ENCODE measurements at regions not wholly inside any gene's neighbourhood (a gene's known extent, or its start where the extent isn't known, plus 50 kb on each side); places are given as distances from the start of the nearest gene placed in this dataset.
"Not testable (repeated sequence)": the region's sequence is repeated elsewhere in the genome, so short reads cannot be mapped to it uniquely, and the experiment has no call there.

DNA sequence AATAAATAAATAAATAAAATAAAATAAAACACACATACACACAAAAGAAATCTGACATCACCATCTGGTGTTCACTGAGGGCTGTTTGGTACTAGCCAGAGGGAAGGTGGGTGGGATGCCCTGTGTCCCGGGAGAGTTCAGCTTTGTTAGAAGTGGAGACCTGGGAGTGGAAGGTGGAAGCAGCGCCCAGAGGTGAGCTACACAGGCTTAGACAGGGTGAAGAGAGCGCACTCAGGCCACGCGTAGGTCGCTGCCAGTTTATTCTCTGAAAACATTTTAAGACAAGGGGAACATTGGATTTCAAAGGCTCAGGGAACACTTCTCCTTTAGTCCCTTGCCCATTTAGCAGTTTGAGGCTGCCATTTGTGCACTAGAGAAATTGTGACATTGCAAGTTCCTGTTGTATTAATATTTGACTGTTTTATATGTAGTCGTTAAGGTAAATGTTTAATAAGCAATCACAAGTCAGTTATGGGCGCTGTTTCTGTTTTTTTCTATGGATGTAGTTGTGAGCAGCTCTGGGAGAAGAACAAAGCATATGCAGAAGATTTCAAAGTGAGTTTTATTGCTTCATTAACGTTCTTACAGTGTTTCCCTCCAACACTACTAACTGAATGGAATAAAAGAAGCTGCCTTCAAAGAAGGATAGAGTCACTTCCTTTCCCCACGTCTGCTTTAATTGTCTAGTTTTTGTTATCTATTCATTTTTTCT, 405.5 kb upstream of the NR3C2 start:
- no peak overlapping the region for H3K4me3 ChIP-seq (ENCODE audit: low read depth, low read length)

DNA sequence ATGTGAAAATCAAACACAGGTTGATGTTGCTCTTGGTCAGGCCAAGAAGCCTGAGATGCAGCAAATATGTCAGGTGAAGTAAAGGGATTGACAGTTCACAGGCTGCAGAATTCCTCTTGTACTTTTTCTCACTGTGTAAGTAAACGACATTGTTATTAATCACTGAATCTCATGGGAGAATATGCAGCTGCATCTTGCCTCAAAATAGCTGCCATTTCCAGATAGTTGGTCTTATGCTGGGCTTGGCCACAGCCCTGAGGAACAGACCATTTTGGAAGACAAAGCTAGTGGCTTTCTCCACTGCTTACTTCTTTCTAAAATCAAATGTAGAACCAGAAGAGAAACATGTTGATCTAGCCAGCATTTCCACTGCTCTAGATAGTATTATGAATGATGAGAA, 403.4 kb upstream of the NR3C2 start:
- Histone ChIP-seq H3K9me3 (ENCODE audit: severe bottlenecking) (no peaks in the 10 kb centered on the region), H3K27me3 (ENCODE audit: insufficient read depth, low read depth, severe bottlenecking) (no peaks in the 10 kb centered on the region), H3K36me3 (no peaks in the 10 kb centered on the region), H3K4me3 (ENCODE audit: low read depth, low read length) (no peak overlapping the region), H3K27ac (no peak overlapping the region)
- TF ChIP-seq, protein P1, sequence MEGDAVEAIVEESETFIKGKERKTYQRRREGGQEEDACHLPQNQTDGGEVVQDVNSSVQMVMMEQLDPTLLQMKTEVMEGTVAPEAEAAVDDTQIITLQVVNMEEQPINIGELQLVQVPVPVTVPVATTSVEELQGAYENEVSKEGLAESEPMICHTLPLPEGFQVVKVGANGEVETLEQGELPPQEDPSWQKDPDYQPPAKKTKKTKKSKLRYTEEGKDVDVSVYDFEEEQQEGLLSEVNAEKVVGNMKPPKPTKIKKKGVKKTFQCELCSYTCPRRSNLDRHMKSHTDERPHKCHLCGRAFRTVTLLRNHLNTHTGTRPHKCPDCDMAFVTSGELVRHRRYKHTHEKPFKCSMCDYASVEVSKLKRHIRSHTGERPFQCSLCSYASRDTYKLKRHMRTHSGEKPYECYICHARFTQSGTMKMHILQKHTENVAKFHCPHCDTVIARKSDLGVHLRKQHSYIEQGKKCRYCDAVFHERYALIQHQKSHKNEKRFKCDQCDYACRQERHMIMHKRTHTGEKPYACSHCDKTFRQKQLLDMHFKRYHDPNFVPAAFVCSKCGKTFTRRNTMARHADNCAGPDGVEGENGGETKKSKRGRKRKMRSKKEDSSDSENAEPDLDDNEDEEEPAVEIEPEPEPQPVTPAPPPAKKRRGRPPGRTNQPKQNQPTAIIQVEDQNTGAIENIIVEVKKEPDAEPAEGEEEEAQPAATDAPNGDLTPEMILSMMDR (IDR thresholded peaks at IDR 0.05; ENCODE audit: low read depth, low read length), result no peak
- DNase-seq, result no peak

More for the DNA sequence above, 405.5 kb upstream of the NR3C2 start:
- TF ChIP-seq, protein P1 (IDR thresholded peaks at IDR 0.05; ENCODE audit: low read depth, low read length), result no peak
- Histone ChIP-seq H3K27ac (no peak overlapping the region), H3K27me3 (ENCODE audit: insufficient read depth, low read depth, severe bottlenecking) (no peaks in the 10 kb centered on the region), H3K9me3 (ENCODE audit: severe bottlenecking) (no peaks in the 10 kb centered on the region), H3K36me3 (no peaks in the 10 kb centered on the region)
- DNase-seq, result no peak

DNA sequence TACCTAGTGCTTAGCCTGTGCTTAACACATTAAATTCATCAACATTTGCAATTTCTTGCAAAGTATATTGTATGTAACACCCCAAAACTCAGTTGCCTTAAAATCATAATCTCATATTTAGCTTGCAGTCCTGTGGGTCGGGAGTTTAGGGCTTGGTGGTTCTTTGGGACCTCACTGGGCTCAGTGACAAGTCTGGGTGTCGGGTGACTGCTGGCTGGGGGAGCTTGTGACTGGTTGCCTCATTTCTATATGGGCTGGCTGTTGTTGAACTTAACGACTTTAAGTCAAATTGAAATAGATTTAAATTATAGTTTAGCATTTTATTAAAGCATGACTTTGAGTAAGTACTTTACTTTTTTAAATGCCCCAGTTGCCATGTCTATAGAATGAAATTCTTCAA, 401.4 kb upstream of the NR3C2 start:
- H3K27me3 ChIP-seq (ENCODE audit: insufficient read depth, low read depth, severe bottlenecking), result no peaks in the 10 kb centered on the region
- no peaks in the 10 kb centered on the region for H3K9me3 ChIP-seq (ENCODE audit: severe bottlenecking)
- DNase-seq, result no peak
- TF ChIP-seq, protein P1 (IDR thresholded peaks at IDR 0.05; ENCODE audit: low read depth, low read length), result no peak
- no peaks in the 10 kb centered on the region for H3K36me3 ChIP-seq
- no peak overlapping the region for H3K4me3 ChIP-seq (ENCODE audit: low read depth, low read length)
- no peak overlapping the region for H3K27ac ChIP-seq

DNA sequence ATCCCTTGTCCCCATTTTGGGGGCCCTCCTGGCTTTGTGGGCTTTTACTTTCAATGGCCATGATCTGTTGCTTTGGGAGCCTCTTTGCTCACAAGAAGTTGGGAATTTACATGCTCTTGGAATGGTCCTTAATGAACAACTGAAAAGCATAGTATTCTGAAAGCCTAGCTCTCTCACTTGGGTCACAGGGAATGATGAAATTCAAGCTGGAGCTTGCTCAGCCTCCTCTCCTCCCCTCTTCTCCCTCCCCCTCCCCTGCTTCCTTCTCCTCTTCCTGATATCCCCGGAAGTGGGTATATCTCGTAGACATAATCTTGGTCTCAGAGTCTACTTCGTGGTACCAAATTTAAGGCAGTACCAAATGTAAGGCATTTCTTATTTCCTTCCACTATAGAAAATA, 400.6 kb upstream of the NR3C2 start:
- no peaks in the 10 kb centered on the region for H3K9me3 ChIP-seq (ENCODE audit: severe bottlenecking)
- H3K27me3 ChIP-seq (ENCODE audit: insufficient read depth, low read depth, severe bottlenecking), result no peaks in the 10 kb centered on the region
- no peak overlapping the region for H3K27ac ChIP-seq
- H3K4me3 ChIP-seq (ENCODE audit: low read depth, low read length), result no peak overlapping the region
- no peak for DNase-seq
- H3K36me3 ChIP-seq, result no peaks in the 10 kb centered on the region
- TF ChIP-seq, protein P1 (IDR thresholded peaks at IDR 0.05; ENCODE audit: low read depth, low read length), result no peak

DNA sequence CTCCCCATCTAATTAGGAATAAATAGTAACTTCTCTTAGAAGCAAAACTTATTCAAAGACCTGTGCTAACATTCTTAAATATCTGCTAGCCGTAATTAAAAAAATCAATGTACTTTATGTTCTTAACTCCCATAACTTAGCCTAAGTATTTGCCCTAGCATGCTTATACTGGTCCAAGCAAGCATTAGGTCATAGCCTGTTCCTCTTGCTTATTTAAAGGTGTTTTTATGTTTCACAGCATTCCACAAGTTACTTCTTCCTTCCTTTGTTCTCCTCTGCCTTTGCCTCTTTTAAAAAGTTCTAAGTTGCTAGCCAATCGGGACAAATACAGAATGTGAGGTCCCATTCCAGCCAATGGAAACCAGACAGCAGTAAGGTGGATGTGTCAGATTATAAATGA, 395.4 kb upstream of the NR3C2 start:
- not testable (repeated sequence) for DNase-seq

DNA sequence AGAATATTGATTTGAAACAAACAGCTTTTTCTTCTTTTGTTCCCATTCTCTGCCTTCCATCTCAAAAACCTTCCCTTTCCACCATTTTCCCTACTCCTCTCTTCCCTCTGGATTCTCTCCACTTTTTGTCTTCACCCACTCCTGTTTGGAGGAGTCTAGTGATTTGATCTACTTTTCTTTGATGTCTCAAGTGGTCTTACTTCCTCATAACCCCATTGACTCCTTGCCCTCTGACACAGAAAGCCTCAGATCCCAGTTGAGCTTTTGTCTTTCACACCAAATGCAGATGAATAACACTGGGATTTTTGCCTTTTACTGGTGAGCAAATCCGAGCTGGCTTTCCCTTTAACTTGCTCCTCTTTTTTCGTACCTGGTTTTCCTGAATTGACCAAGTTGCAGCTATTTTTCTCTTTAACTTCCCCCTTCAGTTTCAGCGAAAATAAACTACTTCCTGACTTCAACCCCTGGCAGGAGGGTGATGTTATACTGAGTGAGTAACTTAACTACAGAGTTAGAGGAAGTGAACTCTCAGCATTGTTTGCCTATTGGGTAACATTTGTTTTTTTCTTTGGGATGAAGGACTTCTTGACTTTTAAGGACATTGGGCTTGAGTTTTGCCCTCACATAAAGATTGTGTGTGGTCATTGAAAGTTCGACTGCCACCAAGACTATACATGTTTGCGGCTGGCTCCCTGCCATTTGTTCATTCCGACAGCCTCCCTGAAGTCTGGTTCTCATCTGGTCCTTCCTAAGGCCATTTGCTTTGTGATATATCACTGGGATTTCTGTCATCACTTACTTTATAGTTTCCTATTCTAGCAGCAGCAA, 392.8 kb upstream of the NR3C2 start:
- DNase-seq, result no peak
- no peaks in the 10 kb centered on the region for H3K27me3 ChIP-seq (ENCODE audit: insufficient read depth, low read depth, severe bottlenecking)

More for the DNA sequence above, 395.4 kb upstream of the NR3C2 start:
- H3K36me3 ChIP-seq; H3K27me3 ChIP-seq (ENCODE audit: insufficient read depth, low read depth, severe bottlenecking); H3K4me3 ChIP-seq (ENCODE audit: low read depth, low read length); H3K27ac ChIP-seq; H3K9me3 ChIP-seq (ENCODE audit: severe bottlenecking): not testable (repeated sequence)

More for the DNA sequence above, 392.8 kb upstream of the NR3C2 start:
- Histone ChIP-seq H3K36me3 (no peaks in the 10 kb centered on the region), H3K9me3 (ENCODE audit: severe bottlenecking) (no peaks in the 10 kb centered on the region), H3K4me3 (ENCODE audit: low read depth, low read length) (no peak overlapping the region), H3K27ac (no peak overlapping the region)
- TF ChIP-seq, protein P1 (IDR thresholded peaks at IDR 0.05; ENCODE audit: low read depth, low read length), result no peak

Data from WERI-Rb-1 (cell line).